HG03103 (cell line): ENCODE measurements at regions not wholly inside any gene's neighbourhood (a gene's known extent, or its start where the extent isn't known, plus 50 kb on each side); places are given as distances from the start of the nearest gene placed in this dataset.
"Not testable (repeated sequence)": the region's sequence is repeated elsewhere in the genome, so short reads cannot be mapped to it uniquely, and the experiment has no call there.

ENCODE experiments used
- ATAC-seq: cut with Tn5 transposase; IDR thresholded peaks from one replicate; pipeline ENCODE4 v1.9.1; 2021; ENCODE audit warnings: low read depth; ENCODE audit not compliant: unreplicated experiment

- no peak for ATAC-seq
Observed at GRCh38 chr15:87728998-87729397, 527.5 kb downstream of the NTRK3 start.

DNA sequence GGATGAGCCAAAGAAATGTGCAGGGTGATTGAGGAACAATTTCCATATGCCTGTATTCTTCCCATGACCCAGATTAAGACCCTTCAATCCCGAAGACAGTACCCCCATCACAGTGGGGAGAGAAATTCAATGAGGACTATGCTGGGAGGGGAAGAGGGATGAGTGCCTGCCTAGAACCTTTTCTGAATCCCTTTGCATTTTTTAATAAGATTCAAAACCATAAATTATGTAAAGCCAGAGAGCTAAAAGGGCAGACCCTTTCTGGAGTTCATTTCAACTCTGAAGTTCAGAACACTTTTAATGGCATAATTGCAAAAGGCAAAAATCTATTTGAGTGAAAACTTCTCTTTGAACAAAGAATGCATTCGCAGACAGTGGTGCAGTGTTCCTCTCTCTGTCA, 529.5 kb downstream of the NTRK3 start:
- ATAC-seq = no peak

- no peak for ATAC-seq
Observed at GRCh38 chr15:87724330-87724729, 532.2 kb downstream of the NTRK3 start.

DNA sequence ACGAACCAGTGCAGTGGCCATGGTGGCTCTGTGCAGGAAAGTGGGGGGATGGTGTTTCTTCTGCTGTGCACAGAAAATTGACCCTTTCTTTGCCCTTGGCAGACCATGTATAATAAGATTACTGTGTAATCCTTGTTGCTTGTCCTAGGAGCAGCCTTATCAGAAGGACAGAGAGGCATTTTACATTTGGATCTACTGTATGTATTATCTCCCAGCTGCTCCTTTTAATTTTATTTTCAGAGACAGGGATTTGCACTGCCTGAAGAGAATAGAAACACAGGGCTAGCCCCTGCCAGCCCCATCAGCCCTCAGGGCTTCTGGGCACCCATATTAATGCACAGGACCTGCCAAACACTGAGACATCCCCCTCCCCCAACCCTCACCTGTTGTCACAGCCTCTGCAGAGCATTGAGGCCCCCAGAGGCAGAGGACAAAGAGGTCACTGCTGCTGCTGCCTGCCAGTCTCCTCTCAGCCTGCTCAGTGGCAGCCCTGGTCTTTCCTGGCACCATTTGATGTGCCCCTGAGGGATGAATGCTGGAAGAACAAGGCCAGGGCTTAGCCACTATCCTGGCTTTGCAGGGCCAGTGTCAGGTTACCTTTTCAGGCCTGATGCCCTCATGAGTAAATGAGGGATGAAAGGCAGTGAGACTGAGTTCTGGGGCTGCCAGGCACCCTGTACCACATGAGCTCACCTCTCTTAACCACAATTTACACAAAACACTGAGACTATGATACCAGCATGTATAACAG, 533.4 kb downstream of the NTRK3 start:
- ATAC-seq = no peak

GRCh38 chr15:87720235-87720634, 536.3 kb downstream of the NTRK3 start:
- no peak for ATAC-seq

DNA sequence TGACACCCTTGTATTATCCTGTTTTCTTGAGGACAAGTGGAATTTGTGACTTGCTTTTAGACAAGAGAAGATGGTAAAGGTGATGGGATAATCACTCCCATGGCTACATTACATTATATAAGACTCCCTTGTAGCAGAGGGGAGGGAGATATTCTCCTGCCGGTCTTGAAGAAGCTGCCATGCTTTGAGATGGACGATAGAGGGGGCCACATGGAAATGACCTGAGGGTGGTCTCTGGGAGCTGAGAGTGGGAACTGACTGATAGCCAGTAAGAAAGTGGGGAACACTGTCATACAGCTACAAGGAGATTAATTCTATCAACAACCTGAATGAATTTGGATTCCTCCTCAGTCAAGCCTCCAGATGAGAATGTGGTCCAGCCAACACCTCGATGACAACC, 540.1 kb downstream of the NTRK3 start:
- ATAC-seq = no peak

- no peak for ATAC-seq
Observed at GRCh38 chr15:87715252-87715651, 541.3 kb downstream of the NTRK3 start.

DNA sequence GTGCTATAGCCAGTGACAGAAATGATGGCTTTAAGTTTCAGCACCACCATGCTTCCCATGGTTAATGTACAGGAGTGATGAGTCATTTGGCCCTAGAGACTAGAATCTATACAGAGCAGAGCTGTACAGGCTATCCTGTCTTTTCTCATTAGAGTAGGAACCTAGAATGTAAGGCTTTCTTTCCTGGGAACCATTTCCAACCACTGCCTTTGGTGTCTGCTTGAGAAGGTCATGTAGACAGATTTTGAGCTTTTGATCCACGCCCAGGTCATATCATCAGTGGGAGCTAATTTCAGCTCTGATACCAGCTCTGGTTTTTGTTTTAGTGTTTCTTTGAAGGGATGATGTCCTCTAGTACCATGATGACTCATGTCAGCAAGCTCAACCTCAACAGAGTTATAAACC, 543.1 kb downstream of the NTRK3 start:
- ATAC-seq = no peak

- ATAC-seq = no peak
Observed at GRCh38 chr15:87712211-87712610, 544.3 kb downstream of the NTRK3 start.

GRCh38 chr15:87711026-87711425, 545.5 kb downstream of the NTRK3 start:
- no peak for ATAC-seq

DNA sequence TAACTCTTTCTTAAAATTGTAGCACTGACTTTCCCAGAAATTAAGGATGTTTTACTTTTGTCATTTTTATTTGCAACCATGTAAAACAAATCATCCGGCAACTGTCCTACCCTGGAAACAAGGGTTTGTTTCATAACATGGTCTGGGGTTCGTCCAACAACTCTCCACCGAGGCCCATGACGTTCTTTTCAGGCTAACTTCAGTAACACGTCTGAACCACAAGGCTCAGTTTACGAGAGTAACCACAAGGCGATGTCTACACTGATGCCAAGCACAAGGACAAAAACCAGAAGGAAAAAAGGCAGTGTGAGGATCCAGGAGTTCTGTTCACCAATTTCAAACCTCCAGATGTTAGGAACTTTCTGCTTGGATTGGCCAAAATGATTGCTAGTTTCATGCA, 546.1 kb downstream of the NTRK3 start:
- ATAC-seq = no peak

DNA sequence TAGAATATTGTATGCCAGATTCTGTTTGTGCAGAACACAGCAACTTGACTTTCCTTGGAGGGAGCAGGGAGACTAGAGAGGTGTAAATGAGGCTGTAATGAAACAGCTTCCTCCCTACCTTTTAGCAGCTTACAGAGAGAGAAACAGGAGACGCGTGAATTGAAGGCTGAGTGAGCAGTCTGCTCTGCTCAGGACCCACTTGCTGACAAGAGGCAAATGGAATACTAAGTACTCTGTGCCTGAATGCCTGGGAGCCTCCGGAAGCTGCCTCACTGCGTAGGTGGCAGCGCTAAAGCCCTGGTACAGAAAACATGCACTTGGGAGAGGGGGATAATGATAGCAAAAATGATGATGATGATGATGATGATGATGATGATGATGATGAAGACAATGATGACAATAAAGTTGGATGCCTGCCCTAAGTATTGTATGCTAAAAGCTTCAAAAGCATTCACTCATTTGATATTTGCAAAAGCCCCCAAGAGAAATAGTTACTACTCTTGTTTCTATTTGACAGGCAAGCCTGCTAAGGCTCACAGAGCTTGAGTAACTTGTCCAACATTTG, 548.9 kb downstream of the NTRK3 start:
- no peak for ATAC-seq

- ATAC-seq = no peak
Observed at GRCh38 chr15:87707071-87707470, 549.5 kb downstream of the NTRK3 start.

DNA sequence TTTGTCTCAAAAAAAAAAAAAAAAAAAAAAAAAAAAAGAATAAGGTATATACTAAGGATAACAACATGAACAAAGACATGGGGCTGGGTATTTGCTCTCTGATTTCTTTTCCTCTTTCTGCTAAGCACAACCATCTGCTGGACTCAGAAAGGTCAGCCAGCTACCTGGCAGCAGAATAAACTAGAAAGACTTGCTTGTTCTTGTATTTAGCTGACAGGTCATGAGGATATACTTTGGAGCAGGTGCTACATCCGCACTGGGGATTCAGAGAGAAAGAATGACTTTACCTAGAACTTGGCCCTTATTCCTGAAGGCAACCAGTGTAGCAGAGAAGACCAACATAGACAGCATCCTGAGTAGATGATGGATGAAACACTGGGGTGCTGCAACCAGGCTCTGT, 550.5 kb downstream of the NTRK3 start:
- ATAC-seq = no peak

GRCh38 chr15:87704276-87704675, 552.3 kb downstream of the NTRK3 start:
- ATAC-seq = no peak

DNA sequence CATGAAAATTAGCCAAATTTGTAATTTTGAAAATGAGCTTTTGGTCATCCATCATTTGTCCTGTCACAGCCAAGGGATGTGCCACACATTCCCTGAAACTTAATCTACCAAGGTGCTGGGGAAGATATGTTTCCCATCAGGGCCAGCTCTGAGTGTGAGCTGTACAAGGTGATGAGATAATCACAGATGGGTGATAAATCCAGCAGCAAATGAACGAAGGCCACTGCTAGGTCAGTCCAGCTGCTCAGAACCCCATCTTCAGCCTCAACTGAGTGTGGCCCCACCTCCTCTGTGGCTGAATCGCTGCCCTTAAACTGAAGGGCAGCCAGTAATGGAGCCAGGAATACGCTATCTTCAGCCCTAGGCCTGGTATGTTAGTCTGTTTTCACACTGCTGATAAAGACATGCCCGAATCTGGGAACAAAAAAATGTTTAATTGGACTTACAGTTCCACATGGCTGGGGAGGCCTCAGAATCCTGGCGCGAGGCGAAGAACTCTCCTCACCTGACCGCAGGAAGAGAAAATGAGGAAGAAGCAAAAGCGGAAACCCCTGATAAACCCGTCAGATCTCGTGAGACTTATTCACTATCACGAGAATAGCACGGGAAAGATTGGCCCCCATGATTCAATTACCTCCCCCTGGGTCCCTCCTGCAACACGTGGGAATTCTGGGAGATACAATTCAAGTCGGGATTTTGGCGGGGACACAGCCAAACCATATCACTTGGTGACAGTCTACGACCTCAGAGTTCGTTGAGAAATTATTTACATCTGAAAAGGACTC, 553.0 kb downstream of the NTRK3 start:
- no peak for ATAC-seq

DNA sequence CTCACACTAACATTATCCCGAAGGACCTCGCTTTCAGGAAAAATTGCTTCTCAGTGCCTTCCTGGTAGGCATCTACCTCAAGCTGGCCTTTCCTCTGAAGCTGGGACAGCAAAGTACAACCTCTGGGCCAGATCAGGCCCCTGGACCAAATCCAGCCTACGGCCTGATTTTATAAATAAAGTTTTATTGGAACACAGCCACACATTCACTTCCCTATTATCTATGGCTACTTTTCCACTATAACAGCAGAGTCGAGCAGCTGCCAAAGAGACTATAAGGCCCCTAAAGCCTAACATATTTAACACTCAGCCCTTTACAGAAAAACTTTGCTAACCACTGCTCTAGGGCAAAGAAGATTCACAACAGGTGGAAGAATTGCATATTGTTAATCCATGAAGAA, 554.3 kb downstream of the NTRK3 start:
- ATAC-seq = no peak

GRCh38 chr15:87698467-87698866, 558.1 kb downstream of the NTRK3 start:
- ATAC-seq = not testable (repeated sequence)

- ATAC-seq = no peak
Observed at GRCh38 chr15:87689716-87690115, 566.8 kb downstream of the NTRK3 start.

- no peak for ATAC-seq
Observed at GRCh38 chr15:87687523-87687870, 569.0 kb downstream of the NTRK3 start.

DNA sequence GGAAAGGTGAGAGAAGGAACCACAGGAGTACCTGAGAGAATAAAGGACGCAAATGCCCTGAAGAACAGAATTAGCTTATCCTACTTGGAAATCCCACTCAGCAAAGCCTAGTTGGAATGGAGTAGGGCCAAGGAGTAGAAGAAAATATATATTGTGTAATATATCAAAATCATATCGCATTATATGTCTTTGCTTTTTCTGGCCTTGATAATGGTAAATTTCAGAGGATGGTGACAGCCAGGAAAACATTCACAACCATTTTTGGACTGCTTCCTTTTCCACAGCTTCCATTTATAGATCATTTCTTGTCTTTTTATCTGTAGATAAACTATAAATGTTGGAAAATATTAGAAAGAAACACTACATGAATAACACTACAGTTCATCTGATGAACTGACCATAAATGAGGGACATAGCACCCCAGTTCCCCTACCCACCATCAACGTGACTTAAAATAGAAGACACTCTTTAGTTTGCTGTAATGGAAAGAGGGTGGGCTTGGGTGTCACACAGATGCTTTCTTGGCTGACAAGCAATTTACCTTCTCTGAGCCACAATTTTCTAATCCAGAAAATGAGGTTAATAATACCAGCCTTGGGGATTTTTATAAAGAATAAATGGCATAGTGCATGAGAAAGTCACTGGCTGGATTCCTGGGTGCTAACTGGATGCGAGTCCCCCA, 569.6 kb downstream of the NTRK3 start:
- no peak for ATAC-seq
